Liver (tissue), 8 donors: ENCODE measurements at regions not wholly inside any gene's neighbourhood (a gene's known extent, or its start where the extent isn't known, plus 50 kb on each side); places are given as distances from the start of the nearest gene placed in this dataset.

ENCODE experiments used
- DNase-seq: peaks from one replicate; pipeline ENCODE4 v3.0.0-alpha.2; 2017; ENCODE audit warnings: low spot score
- H3K27ac ChIP-seq, 2 donors: one replicate each; pipeline ENCODE4 v1.7.0; 2013; ENCODE audit warnings: inconsistent platforms in 2 of 2, low read length in 2 of 2, control low read depth in 1 of 2, low read depth in 1 of 2, mild to moderate bottlenecking in 1 of 2
- H3K27me3 ChIP-seq, 4 donors: one replicate each; pipeline versions ENCODE4 v1.6.1 to v1.7.0; 2013; ENCODE audit warnings: low read length in 3 of 4, inconsistent platforms in 1 of 4, mild to moderate bottlenecking in 1 of 4, moderate library complexity in 1 of 4; ENCODE audit not compliant: control insufficient read depth in 4 of 4, insufficient read depth in 4 of 4
- H3K36me3 ChIP-seq, 4 donors: one replicate each; pipeline versions ENCODE4 v1.6.1 to v1.7.0; 2013; ENCODE audit warnings: low read length in 3 of 4, mild to moderate bottlenecking in 3 of 4, low read depth in 1 of 4, moderate library complexity in 1 of 4; ENCODE audit not compliant: control insufficient read depth in 4 of 4, insufficient read depth in 3 of 4
- H3K4me1 ChIP-seq, 4 donors: one replicate each; pipeline versions ENCODE4 v1.6.1 to v1.7.0; 2013; ENCODE audit warnings: low read length in 3 of 4, mild to moderate bottlenecking in 3 of 4, moderate library complexity in 1 of 4; ENCODE audit not compliant: control insufficient read depth in 4 of 4, insufficient read depth in 4 of 4
- H3K4me3 ChIP-seq, 3 donors: one replicate each; pipeline versions ENCODE4 v1.6.1 to v1.7.0; 2013; ENCODE audit warnings: low read length in 3 of 3, control low read depth in 1 of 3, low read depth in 1 of 3, mild to moderate bottlenecking in 1 of 3
- H3K9ac ChIP-seq, 2 donors: one replicate each; pipeline ENCODE4 v1.7.0; 2013; ENCODE audit warnings: low read length in 2 of 2, mild to moderate bottlenecking in 2 of 2, moderate library complexity in 2 of 2, control low read depth in 1 of 2, low read depth in 1 of 2
- H3K9me3 ChIP-seq, 4 donors: one replicate each; pipeline versions ENCODE4 v1.6.1 to v1.7.0; 2013; ENCODE audit warnings: low read length in 3 of 4; ENCODE audit not compliant: control insufficient read depth in 4 of 4
- ATF3 ChIP-seq: IDR thresholded peaks from 2 replicates; pipeline ENCODE4 v1.6.1; 2016; ENCODE audit warnings: antibody characterized with exemption
- CTCF ChIP-seq: fragments of 150-350 bp; IDR thresholded peaks from 2 replicates; pipeline ENCODE4 v1.5.1; 2017; ENCODE audit warnings: improper control_type of control experiment, low read depth, low read length; ENCODE audit not compliant: missing input control
- EGR1 ChIP-seq, 2 donors: IDR thresholded peaks; 2 replicates each; pipeline ENCODE4 v1.6.1; 2016 to 2018; ENCODE audit warnings: antibody characterized with exemption in 2 of 2, low read depth in 2 of 2
- FOXA1 ChIP-seq: IDR thresholded peaks from 2 replicates; pipeline ENCODE4 v1.6.1; 2016; ENCODE audit warnings: antibody characterized with exemption
- FOXA2 ChIP-seq: IDR thresholded peaks from 2 replicates; pipeline ENCODE4 v1.6.1; 2016; ENCODE audit warnings: antibody characterized with exemption
- GABPA ChIP-seq, 2 donors: IDR thresholded peaks in 1 of 2; conservative IDR thresholded peaks in 1 of 2; 2 replicates each; pipeline ENCODE4 v1.6.1; 2016; ENCODE audit warnings: antibody characterized with exemption in 2 of 2, mild to moderate bottlenecking in 1 of 2, moderate library complexity in 1 of 2
- HNF4A ChIP-seq, 2 donors: conservative IDR thresholded peaks; 2 replicates each; pipeline ENCODE4 v1.6.1; 2016; ENCODE audit warnings: antibody characterized with exemption in 2 of 2, mild to moderate bottlenecking in 2 of 2
- HNF4G ChIP-seq: IDR thresholded peaks from 2 replicates; pipeline ENCODE4 v1.6.1; 2016; ENCODE audit warnings: antibody characterized with exemption
- JUND ChIP-seq, 2 donors: IDR thresholded peaks; 2 replicates each; pipeline ENCODE4 v1.6.1; 2016; ENCODE audit warnings: antibody characterized with exemption in 2 of 2
- MAX ChIP-seq: IDR thresholded peaks from 2 replicates; pipeline ENCODE4 v1.6.1; 2016; ENCODE audit warnings: antibody characterized with exemption
- NR2F2 ChIP-seq: IDR thresholded peaks from 2 replicates; pipeline ENCODE4 v1.6.1; 2016; ENCODE audit warnings: antibody characterized with exemption
- RAD21 ChIP-seq, 2 donors: IDR thresholded peaks; 2 replicates each; pipeline ENCODE4 v1.6.1; 2016; ENCODE audit warnings: antibody characterized with exemption in 2 of 2, mild to moderate bottlenecking in 2 of 2
- REST ChIP-seq: IDR thresholded peaks from 2 replicates; pipeline ENCODE4 v1.6.1; 2016; ENCODE audit warnings: antibody characterized with exemption, mild to moderate bottlenecking
- RXRA ChIP-seq, 2 donors: IDR thresholded peaks; 2 replicates each; pipeline ENCODE4 v1.6.1; 2017 to 2018; ENCODE audit warnings: antibody characterized with exemption in 2 of 2, mild to moderate bottlenecking in 1 of 2
- SP1 ChIP-seq: IDR thresholded peaks from 2 replicates; pipeline ENCODE4 v1.6.1; 2018; ENCODE audit warnings: antibody characterized with exemption, mild to moderate bottlenecking
- TAF1 ChIP-seq: conservative IDR thresholded peaks from 2 replicates; pipeline ENCODE4 v1.6.1; 2016; ENCODE audit warnings: antibody characterized with exemption, mild to moderate bottlenecking
- YY1 ChIP-seq: IDR thresholded peaks from 2 replicates; pipeline ENCODE4 v1.6.1; 2016; ENCODE audit warnings: antibody characterized with exemption, mild to moderate bottlenecking
- ZBTB33 ChIP-seq: IDR thresholded peaks from 2 replicates; pipeline ENCODE4 v1.6.1; 2016; ENCODE audit warnings: antibody characterized with exemption
- WGBS: extraction: QIAGEN DNeasy Blood & Tissue Kit; methylation state at CpG from one replicate; pipeline ENCODE4 v1.1.7; 2013; 5-methylcytosine and 5-hydroxymethylcytosine counted together
- donor health status: healthy.
- donor health status: healthy.
- donor health status: healthy.
- donor health status: healthy.
- donor health status: healthy.

GRCh38 chr10:123392182-123392963 is 238.2 kb downstream of the BUB3 start:
- Histone ChIP-seq H3K4me3 (no peak overlapping the region), H3K36me3 (no peaks in the 10 kb centered on the region), H3K27ac (no peak overlapping the region), H3K27me3 (no peaks in the 10 kb centered on the region), H3K9me3 (no peaks in the 10 kb centered on the region), H3K9ac (no peak overlapping the region), H3K4me1 (no peaks in the 10 kb centered on the region)
- no peak for TF ChIP-seq REST
- no peak for TF ChIP-seq HNF4G
- no peak for TF ChIP-seq MAX
- no peak for TF ChIP-seq YY1
- TF ChIP-seq JUND (IDR thresholded peaks at IDR 0.05), result no peak
- no peak for TF ChIP-seq NR2F2
- no peak for TF ChIP-seq RAD21 (IDR thresholded peaks at IDR 0.05)
- TF ChIP-seq ZBTB33, result no peak
- no peak for TF ChIP-seq SP1
- no peak for TF ChIP-seq FOXA2
- TF ChIP-seq CTCF, result no peak
- no peak for TF ChIP-seq GABPA (IDR thresholded peaks at IDR 0.05 in 1 of 2, conservative IDR thresholded peaks at IDR 0.05 in 1 of 2)
- no peak for TF ChIP-seq TAF1
- no peak for TF ChIP-seq ATF3
- no peak for TF ChIP-seq EGR1 (IDR thresholded peaks at IDR 0.05; ENCODE audit: low read depth in 2 of 2)
- no peak for TF ChIP-seq FOXA1
- no peak for TF ChIP-seq HNF4A (conservative IDR thresholded peaks at IDR 0.05)
- no peak for TF ChIP-seq RXRA (IDR thresholded peaks at IDR 0.05)
- DNase-seq, result no peak
- 81% methylated on average over 6 of the region's 6 CpGs for WGBS
